Inferior parietal cortex (tissue), 1 donor: ENCODE measurements at regions not wholly inside any gene's neighbourhood (a gene's known extent, or its start where the extent isn't known, plus 50 kb on each side); places are given as distances from the start of the nearest gene placed in this dataset.
A peak's percentile ranks its signal among the peaks of the same experiment; 100 is the strongest.

Experiments used
- DNase-seq: peaks from one replicate; pipeline ENCODE4 v3.0.0-alpha.2; 2016; ENCODE audit errors: extremely low spot score

DNA sequence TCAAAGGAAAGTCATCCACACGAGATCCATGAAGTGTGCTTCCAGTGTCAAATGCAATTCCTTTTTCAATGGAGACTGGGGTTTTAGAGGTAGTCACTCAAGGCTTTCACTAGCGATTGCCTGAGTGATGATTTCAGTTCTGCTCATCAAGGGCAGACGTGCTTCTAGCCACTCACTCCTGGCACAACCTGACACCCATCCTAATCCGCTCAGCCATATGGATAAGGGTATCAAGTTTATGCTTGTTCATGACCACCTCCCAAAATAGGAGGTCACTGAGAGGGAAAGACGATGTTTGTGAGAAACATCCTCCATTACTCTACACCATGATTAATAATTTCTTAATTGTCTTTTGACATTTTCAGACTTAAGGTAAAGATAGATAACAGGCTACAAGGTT lies 91.3 kb upstream of the HEY2 start:
- no peak for DNase-seq

DNA sequence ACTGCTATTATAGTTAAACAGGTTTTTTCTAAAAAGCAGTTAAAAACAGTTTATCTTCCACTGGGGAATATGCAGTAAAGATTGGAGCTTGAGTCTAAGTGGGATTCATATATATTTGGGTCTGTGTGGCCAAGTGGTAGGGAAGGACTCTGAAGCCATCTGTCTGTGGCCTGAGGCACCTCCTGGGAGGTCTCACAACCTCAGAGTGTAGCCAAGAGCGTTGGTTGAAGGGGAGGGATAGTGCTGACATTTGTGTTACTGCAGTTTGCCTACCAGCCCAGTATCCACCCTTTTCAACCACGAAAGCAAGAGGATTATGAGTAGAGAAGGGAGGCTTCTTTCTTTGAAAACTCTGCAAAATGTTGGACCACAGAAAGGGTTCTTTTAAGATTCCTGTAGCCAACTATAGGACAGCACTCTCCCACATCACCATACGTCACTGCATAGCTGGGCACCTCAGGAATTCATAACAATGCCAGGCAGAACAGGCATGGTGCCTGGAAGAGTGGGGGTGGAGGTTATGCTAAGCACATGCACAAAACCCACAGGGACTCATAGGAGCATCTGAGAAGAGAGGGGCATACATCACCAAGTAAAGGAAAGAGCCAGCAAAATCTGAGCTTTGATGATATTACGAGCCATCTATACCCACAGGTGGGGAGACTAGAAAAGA lies 90.5 kb upstream of the HEY2 start:
- DNase-seq, result no peak

DNA sequence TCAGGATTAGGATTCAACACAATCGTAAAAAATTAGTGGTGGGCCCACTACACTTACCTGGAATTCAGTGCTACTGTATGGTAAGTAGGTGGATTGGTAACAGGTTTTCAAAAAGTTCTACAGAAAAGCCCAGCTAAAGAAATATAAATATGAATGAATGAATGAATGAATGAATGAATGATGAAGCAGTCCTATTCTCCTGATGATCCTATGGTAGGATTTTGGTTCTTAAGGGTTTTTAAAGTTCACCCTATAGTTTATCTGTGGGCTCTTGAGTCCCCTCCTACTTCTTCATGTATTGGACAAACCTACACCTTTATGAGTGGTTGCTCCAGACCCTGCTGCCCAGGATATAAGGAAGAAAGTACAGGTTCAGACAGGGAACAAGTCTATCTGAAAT lies 89.5 kb upstream of the HEY2 start:
- DNase-seq, result no peak

DNA sequence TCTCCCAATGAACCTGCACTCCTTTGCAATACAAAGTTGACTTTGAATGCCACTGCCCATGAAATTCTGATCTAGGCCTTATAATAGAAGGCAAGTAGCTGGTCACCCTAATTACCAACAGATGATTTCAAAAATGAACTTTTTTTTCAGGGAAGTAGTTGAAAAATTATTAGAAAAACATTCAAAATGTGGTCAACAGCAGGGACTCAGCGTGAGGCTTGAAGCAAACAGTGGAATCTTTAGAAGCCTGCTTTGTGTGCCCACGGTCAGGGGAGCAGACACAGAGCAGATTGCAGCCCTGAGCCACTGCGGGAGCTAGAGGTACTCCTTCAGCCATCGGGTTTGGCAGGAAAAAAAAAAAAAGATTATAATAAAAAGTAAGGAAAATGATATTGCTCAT lies 87.1 kb upstream of the HEY2 start:
- no peak for DNase-seq

DNA sequence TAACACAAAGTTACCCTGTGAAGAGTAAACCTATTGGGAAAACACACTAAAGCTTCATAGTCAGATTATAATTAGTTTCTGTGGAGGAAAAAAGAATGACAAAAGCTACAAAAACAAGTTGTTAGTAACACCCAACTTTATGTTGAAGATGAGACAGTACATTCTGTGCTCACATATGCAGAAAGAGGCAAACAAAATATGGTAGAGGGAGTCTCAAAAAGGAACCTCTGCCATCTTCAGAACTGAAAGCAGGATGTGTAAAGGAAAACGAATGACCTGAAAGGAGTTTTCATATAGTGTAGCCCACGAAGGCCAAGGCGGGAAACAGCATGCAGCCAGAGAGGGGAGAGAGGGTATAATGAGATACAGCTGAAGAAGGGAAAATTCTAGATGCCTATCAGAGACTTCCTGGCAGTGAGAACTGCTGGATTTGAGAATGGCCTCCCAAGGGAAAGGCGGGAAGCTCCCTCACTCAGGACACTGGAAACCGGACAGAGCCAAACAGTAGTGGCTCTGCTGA lies 84.1 kb upstream of the HEY2 start:
- no peak for DNase-seq

DNA sequence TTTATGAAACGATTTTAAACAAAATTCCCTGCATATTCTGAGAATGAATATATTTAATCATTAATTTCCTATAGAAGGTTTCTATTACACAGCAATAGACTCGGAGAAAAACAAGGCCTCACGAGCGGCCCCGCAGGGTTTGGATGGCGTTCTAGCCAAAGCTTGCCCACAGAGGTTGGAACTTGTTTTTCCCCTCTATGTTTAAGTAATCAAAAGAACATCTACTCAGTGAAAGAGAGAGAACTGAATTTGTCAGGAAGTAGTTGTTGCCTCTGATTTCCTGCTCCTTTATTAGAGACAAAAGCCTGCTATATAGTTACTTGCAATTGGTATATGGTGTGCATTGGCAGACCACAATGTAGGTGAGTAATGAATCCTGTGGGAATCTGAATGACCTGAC lies 82.1 kb upstream of the HEY2 start:
- DNase-seq, result no peak

DNA sequence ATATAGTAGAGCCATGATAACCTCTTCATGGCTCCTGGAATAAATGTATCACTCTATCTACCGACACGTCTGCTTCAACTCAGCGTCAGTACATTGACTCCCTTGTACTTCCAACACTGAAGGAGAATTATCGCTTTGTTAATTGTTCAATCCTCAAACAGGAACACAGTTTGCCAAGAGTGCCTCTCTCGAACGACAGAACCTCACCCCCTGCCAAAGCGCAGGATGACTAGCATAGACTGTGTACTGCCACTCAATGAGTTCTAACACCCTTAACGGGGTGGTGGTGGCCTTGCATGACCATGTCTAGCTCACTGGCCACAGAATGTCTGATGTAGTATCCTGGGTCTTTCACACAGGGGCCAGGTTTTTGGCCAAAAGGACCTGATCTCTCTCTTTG lies 81.4 kb upstream of the HEY2 start:
- peak; percentile 56 for DNase-seq

DNA sequence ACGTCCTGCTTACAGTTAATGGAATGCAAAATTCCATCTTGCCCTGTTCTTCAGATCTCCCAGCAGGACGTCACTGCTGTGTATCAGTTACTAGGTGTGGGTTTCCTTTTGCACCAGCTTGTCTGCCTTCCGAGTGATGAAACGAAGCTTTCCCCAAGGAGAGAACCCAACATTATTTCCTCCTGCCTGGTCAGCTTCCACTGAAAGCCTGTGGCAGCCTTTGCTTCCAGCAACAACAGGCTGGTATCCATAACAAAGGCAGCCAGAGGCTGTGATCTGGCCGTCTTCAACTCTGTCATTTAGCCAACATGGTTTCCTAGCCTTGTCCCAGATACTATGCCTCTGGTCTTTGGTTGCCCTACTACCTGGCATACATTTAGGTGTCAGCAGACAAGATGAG lies 78.9 kb upstream of the HEY2 start:
- no peak for DNase-seq

DNA sequence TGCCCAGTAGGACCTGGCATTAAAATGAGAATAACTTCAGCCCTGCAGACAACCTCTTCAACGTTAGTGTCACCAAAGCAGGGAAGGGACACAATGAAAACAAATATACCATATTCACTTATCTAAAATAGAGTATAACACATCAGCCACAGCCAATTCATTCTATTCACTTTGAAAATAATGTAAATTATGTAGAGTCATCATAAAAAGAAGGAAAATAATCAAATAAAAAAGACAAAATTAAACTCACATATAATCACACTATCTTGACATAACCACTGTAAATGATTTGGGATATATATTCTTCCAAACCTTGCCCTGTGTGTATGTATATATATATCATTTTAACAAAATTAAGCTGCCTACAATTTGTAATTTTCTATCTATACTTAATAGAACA lies 78.1 kb upstream of the HEY2 start:
- no peak for DNase-seq

DNA sequence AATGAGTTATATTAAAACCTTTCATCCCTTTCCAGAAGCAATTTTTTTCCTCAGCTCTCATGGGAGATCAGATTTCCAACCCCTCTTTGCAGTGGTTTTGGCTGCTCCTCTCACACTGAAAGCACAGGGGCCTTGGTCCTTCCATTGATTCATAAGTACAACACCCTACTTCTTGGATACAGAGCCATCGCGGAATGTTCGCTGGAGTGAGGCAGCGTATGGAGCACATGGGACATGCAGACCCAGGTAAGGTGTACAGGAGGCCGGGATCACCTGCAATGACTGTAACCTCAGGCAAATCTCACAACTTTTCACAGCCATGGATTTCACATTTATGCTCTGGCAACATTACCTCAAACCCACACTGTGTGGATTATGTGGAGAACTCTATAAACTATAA lies 75.2 kb upstream of the HEY2 start:
- no peak for DNase-seq

DNA sequence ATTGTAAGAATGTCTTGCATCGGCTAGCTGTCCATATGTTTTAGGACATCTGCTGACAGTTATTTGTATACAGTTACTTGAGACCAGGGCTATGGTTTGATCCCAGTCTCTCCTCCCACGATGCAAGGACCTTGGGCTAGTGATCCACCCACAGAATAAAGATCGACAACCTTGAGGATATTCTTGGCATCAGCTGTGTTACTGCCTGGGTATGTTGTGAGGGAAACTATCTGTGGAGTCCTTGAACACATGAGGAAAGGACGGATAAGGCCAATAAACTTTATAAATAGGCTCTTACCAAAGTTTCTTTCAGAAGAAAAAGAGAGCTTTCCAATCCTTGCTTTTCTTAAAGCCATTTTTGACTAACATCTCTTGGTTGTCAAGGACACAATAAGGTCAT lies 70.8 kb upstream of the HEY2 start:
- DNase-seq, result no peak

DNA sequence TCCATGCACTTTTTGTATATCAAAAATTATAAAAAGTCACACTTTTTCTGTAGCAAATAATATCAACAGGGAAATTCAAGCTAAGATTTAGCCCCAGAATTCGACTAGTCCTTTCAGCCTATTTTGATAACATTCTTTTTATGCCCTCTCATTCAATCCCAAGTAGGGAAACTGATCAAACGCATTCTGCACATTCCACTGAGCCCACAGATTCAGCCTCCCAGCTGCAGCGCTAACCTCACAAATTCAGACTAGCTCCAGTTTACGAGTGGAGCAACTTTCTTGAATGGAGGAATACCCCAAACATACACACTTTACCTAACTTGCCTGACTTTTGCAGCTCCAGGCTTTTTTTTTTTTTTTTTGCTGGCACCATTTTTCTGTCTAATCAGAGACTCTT lies 70.3 kb upstream of the HEY2 start:
- DNase-seq, result no peak

DNA sequence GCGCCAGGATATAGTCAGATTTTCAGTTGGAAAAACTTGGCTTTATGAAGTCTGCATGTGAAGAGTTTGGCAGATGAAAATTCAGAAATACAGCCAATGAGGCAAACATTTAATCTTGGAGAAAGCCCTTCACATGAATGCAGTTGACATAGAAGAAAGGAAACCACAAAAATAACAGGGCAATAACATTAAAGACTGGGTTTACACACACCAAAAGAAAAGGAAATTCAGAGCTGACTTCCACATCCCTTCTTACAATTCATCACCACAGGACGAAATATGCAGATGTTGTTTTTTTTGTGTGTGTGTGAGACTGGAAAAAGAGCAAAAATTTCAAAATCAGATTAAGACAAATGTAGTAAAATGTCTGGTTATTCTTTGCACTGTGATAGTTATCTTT lies 69.8 kb upstream of the HEY2 start:
- no peak for DNase-seq

DNA sequence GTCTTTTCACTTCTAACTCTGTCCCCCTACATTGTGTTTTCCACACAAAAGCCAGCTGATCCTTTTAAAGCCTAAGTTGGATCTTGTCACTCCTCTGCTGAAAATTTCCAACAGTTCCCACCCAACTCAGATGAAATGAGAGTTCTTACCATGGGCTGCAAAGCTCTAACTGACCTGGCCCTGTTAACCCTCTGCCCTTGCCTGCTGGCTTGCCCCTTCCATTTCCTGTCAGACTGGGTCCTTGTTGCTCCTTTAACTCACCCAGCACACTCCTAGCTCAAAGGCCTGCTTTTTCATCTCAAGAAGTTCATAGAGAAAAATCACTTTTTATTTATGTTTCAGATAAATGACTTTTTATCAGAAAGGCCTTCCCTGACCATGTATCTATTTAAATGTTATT lies 66.5 kb upstream of the HEY2 start:
- no peak for DNase-seq

DNA sequence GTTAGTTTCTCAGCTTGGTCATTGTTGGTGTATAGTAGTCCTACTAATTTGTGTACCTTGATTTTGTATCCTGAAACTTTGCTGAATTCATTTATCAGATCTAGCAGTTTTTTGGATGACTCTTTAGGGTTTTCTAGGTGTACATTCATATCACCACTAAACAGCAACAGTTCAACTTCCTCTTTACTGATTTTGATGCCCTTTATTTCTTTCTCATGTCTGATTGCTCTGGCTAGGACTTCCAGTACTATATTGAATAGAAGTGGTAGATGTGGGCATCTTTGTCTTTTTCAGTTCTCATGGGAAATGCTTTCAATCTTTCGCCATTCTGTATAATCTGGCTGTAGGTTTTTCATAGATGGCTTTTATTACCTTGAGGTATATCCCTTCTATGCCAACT lies 61.3 kb upstream of the HEY2 start:
- DNase-seq, result no peak

DNA sequence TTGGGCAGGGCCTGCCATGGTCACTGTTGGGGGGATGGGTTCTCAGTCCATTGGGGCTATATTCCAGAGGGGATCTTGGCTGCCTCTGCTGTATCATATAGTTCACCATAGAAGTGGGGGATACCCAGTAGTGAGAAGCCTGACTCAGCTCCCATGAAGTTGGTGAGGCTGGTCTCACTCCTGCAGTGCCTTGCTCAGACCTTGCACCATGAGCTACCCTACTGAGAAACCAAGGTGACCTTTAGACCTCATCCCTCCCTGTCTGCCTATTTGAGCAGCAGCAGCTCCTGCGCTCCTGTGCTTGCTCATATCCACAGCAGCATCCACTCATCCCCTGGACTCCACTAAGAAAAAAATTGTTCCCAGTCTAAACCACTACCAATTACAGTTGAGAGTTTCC lies 56.0 kb upstream of the HEY2 start:
- DNase-seq, result no peak

DNA sequence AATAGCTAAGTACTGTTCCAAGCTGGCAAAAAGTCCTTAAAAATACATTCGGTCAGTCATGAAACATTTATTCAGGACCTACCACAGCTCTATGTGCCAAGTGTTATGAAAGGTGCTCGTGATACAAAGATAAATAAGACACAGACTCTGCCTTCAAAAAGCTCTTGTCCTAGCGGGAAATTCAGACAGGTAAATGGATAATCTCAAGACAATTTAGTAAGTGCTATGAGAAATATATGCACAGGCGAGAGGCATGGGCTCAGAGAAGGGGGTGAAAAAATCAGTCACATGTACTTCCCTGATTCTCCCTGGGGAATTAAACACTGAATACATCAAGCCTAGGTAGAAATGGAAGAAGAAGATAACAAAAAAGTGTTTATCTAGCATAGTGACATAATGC lies 49.8 kb upstream of the HEY2 start:
- peak; percentile 16 for DNase-seq
